ENCODE measurements at regions not wholly inside any gene's neighbourhood (a gene's known extent, or its start where the extent isn't known, plus 50 kb on each side); places are given as distances from the start of the nearest gene placed in this dataset.

DNA sequence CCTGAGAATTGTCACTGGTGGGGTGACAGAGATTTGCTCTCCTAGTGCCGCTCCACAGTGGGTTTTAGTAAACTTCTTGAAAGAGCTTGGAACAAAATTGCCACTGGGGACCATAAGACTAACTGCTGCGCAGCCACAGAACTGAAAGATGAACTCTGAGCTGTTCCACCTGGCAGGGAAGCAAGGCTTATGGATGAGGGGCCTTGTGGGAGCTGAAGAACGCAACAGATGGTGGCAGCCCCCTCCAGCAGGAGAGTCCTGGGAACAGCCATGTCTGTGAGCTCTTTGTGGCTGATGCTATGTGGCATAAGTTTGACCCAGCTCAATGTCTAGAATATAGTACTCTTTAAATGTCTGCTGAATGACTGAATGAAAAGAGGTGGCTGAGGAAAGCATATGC is 66.8 kb upstream of the C2CD4B start:
- H3K79me2 ChIP-seq (ENCODE audit: control insufficient read depth, insufficient read depth, low read length): no peaks in the 10 kb centered on the region
- no peaks in the 10 kb centered on the region for H3K4me1 ChIP-seq (ENCODE audit: control insufficient read depth, extremely low read depth, insufficient read depth, low read length)
- dilution Hi-C loops (cut with MboI; ENCODE audit: extremely low pct_ligation_motif_present, low sequenced_read_pairs): no loop called here
- DNase-seq (ENCODE audit: low read depth, low spot score) (no peak), FAIRE-seq (no peak)
- no peak overlapping the region for H3K4me3 ChIP-seq (ENCODE audit: control insufficient read depth in 2 of 3, extremely low read depth in 1 of 3, insufficient read depth in 2 of 3, low read depth in 1 of 3, low read length in 3 of 3)
- H3K9ac ChIP-seq (ENCODE audit: control insufficient read depth, extremely low read depth, insufficient read depth, low read length): no peak overlapping the region
- H3K9me1 ChIP-seq (ENCODE audit: control insufficient read depth, extremely low read depth, insufficient read depth, low read length): no peaks in the 10 kb centered on the region
- H3K36me3 ChIP-seq (ENCODE audit: control insufficient read depth in 2 of 2, extremely low read depth in 1 of 2, insufficient read depth in 2 of 2, low read length in 2 of 2): no peaks in the 10 kb centered on the region
- H3K27me3 ChIP-seq (ENCODE audit: control insufficient read depth, extremely low read depth, insufficient read depth, low read length): peaks cover 4% of the 10 kb centered on the region
- no peaks in the 10 kb centered on the region for H3K9me3 ChIP-seq (ENCODE audit: control insufficient read depth, low read depth, low read length)
- no peak overlapping the region for H2AFZ ChIP-seq (ENCODE audit: control insufficient read depth, low read length)
- no peak overlapping the region for H3K4me2 ChIP-seq (ENCODE audit: control insufficient read depth, extremely low read depth, insufficient read depth, low read depth, low read length)
- no peaks in the 10 kb centered on the region for H4K20me1 ChIP-seq (ENCODE audit: control insufficient read depth, extremely low read depth, insufficient read depth, low read length)
- H3K27ac ChIP-seq (ENCODE audit: control insufficient read depth, insufficient read depth, low read length): no peak overlapping the region
- TF ChIP-seq EZH2 (IDR thresholded peaks at IDR 0.05; ENCODE audit: low read length) (no peak), CTCF (optimal IDR thresholded peaks at IDR 0.05 in 1 of 3, IDR thresholded peaks at IDR 0.05 in 1 of 3, conservative IDR thresholded peaks at IDR 0.05 in 1 of 3; ENCODE audit: extremely low read depth in 1 of 3, insufficient read depth in 2 of 3, low read length in 3 of 3) (no peak)

- H3K79me2 ChIP-seq (ENCODE audit: control insufficient read depth, insufficient read depth, low read length): no peaks in the 10 kb centered on the region
- no peak overlapping the region for H3K27ac ChIP-seq (ENCODE audit: control insufficient read depth, insufficient read depth, low read length)
- H2AFZ ChIP-seq (ENCODE audit: control insufficient read depth, low read length): no peak overlapping the region
- no peak for DNase-seq (ENCODE audit: low read depth, low spot score)
- no peak overlapping the region for H3K4me2 ChIP-seq (ENCODE audit: control insufficient read depth, extremely low read depth, insufficient read depth, low read depth, low read length)
- dilution Hi-C loops (cut with MboI; ENCODE audit: extremely low pct_ligation_motif_present, low sequenced_read_pairs): no loop called here
- no peaks in the 10 kb centered on the region for H4K20me1 ChIP-seq (ENCODE audit: control insufficient read depth, extremely low read depth, insufficient read depth, low read length)
- no peak overlapping the region for H3K9ac ChIP-seq (ENCODE audit: control insufficient read depth, extremely low read depth, insufficient read depth, low read length)
- peaks cover 4% of the 10 kb centered on the region for H3K27me3 ChIP-seq (ENCODE audit: control insufficient read depth, extremely low read depth, insufficient read depth, low read length)
- TF ChIP-seq EZH2 (IDR thresholded peaks at IDR 0.05; ENCODE audit: low read length): no peak
- TF ChIP-seq CTCF (optimal IDR thresholded peaks at IDR 0.05 in 1 of 3, IDR thresholded peaks at IDR 0.05 in 1 of 3, conservative IDR thresholded peaks at IDR 0.05 in 1 of 3; ENCODE audit: extremely low read depth in 1 of 3, insufficient read depth in 2 of 3, low read length in 3 of 3): no peak
- no peak overlapping the region for H3K4me3 ChIP-seq (ENCODE audit: control insufficient read depth in 2 of 3, extremely low read depth in 1 of 3, insufficient read depth in 2 of 3, low read depth in 1 of 3, low read length in 3 of 3)
- H3K9me1 ChIP-seq (ENCODE audit: control insufficient read depth, extremely low read depth, insufficient read depth, low read length): no peaks in the 10 kb centered on the region
- H3K4me1 ChIP-seq (ENCODE audit: control insufficient read depth, extremely low read depth, insufficient read depth, low read length): no peaks in the 10 kb centered on the region
- no peak for FAIRE-seq
- no peaks in the 10 kb centered on the region for H3K9me3 ChIP-seq (ENCODE audit: control insufficient read depth, low read depth, low read length)
- no peaks in the 10 kb centered on the region for H3K36me3 ChIP-seq (ENCODE audit: control insufficient read depth in 2 of 2, extremely low read depth in 1 of 2, insufficient read depth in 2 of 2, low read length in 2 of 2)
Observed at GRCh38 chr15:62240121-62241096, 75.3 kb upstream of the C2CD4B start.

Data from keratinocyte (primary cell).